GM23338 (cell line): ENCODE measurements at regions not wholly inside any gene's neighbourhood (a gene's known extent, or its start where the extent isn't known, plus 50 kb on each side); places are given as distances from the start of the nearest gene placed in this dataset.

Experiments
- ATAC-seq: fragments of 200-7000 bp; cut with Tn5 transposase; 3 replicates; pipeline ENCODE4 v1.9.1; 2020
- DNase-seq: peaks from one replicate; pipeline ENCODE4 v3.0.0-alpha.2; 2015; ENCODE audit warnings: low spot score
- H2AFZ ChIP-seq: fragments of 200-600 bp; sonication (generic); 2 replicates; pipeline ENCODE4 v1.8.0; 2016; ENCODE audit warnings: antibody characterized with exemption, mild to moderate bottlenecking, moderate library complexity
- H3F3A ChIP-seq: fragments of 200-600 bp; sonication (generic); replicated peaks from 2 replicates; pipeline ENCODE4 v1.8.0; 2017; ENCODE audit warnings: antibody characterized with exemption, mixed run types, low read depth
- H3K27ac ChIP-seq: fragments of 200-600 bp; sonication (generic); 2 replicates; pipeline ENCODE4 v1.6.1; 2016; ENCODE audit warnings: low read depth
- H3K27me3 ChIP-seq: fragments of 200-600 bp; sonication (generic); 2 replicates; pipeline ENCODE4 v1.8.0; 2016; ENCODE audit warnings: mild to moderate bottlenecking, mixed run types, moderate library complexity; ENCODE audit not compliant: insufficient read depth
- H3K36me3 ChIP-seq: fragments of 200-600 bp; sonication (generic); 2 replicates; pipeline ENCODE4 v1.8.0; 2016; ENCODE audit warnings: mild to moderate bottlenecking; ENCODE audit not compliant: insufficient read depth
- H3K4me1 ChIP-seq: fragments of 200-600 bp; sonication (generic); 2 replicates; pipeline ENCODE4 v1.8.0; 2016; ENCODE audit warnings: mild to moderate bottlenecking, moderate library complexity; ENCODE audit not compliant: insufficient read depth
- H3K4me2 ChIP-seq: fragments of 200-600 bp; sonication (generic); 2 replicates; pipeline ENCODE4 v1.7.1; 2017; ENCODE audit warnings: mixed run types
- H3K4me3 ChIP-seq: fragments of 200-600 bp; sonication (generic); 2 replicates; pipeline ENCODE4 v1.6.1; 2016; ENCODE audit warnings: mixed run types
- H3K79me2 ChIP-seq: fragments of 200-600 bp; sonication (generic); replicated peaks from 2 replicates; pipeline ENCODE4 v1.8.0; 2017; ENCODE audit warnings: mild to moderate bottlenecking; ENCODE audit not compliant: insufficient read depth
- H3K9me2 ChIP-seq: fragments of 200-600 bp; sonication (generic); 2 replicates; pipeline ENCODE4 v1.8.0; 2017; ENCODE audit not compliant: insufficient read depth
- H4K20me1 ChIP-seq: fragments of 200-600 bp; sonication (generic); replicated peaks from 2 replicates; pipeline ENCODE4 v1.8.0; 2017; ENCODE audit warnings: mild to moderate bottlenecking; ENCODE audit not compliant: insufficient read depth
- H3K27ac Mint-ChIP-seq: 2 replicates; pipeline ENCODE4 v1.8.0; 2020; ENCODE audit warnings: inconsistent platforms, mild to moderate bottlenecking, moderate library complexity, mixed read lengths
- H3K27me3 Mint-ChIP-seq: 3 replicates; pipeline ENCODE4 v1.8.0; 2022; ENCODE audit warnings: low read depth, mild to moderate bottlenecking, moderate library complexity, mixed read lengths, inconsistent platforms; ENCODE audit not compliant: insufficient read depth, poor library complexity
- H3K36me3 Mint-ChIP-seq: 3 replicates; pipeline ENCODE4 v1.8.0; 2021; ENCODE audit warnings: low read depth, mild to moderate bottlenecking, inconsistent platforms, moderate library complexity, mixed read lengths
- H3K4me1 Mint-ChIP-seq: 3 replicates; pipeline ENCODE4 v1.8.0; 2020; ENCODE audit warnings: mild to moderate bottlenecking, inconsistent platforms, mixed read lengths
- H3K4me3 Mint-ChIP-seq: 3 replicates; pipeline ENCODE4 v1.8.0; 2021; ENCODE audit warnings: moderate library complexity, mild to moderate bottlenecking, inconsistent platforms, mixed read lengths
- H3K9me3 Mint-ChIP-seq: 3 replicates; pipeline ENCODE4 v1.8.0; 2020; ENCODE audit warnings: moderate library complexity, mild to moderate bottlenecking, inconsistent platforms, mixed read lengths
- CREB1 ChIP-seq: fragments of 250-450 bp; sonication (Bioruptor Pico); IDR thresholded peaks from 2 replicates; pipeline ENCODE4 v1.5.0; 2020; ENCODE audit warnings: low read depth, mild to moderate bottlenecking, moderate library complexity
- NANOG ChIP-seq: IDR thresholded peaks from 2 replicates; pipeline ENCODE4 v1.6.1; 2016; ENCODE audit warnings: antibody characterized with exemption, borderline replicate concordance
- POLR2AphosphoS5 ChIP-seq: IDR thresholded peaks from 2 replicates; pipeline ENCODE4 v1.6.1; 2016; ENCODE audit warnings: antibody characterized with exemption, low read depth
- STAT1 ChIP-seq: IDR thresholded peaks from one replicate; pipeline ENCODE4 v1.6.1; 2016; ENCODE audit warnings: antibody characterized with exemption; ENCODE audit not compliant: unreplicated experiment
- ZNF331 ChIP-seq: fragments of 250-450 bp; sonication (Bioruptor Pico); IDR thresholded peaks from 2 replicates; pipeline ENCODE4 v1.5.0; 2020; ENCODE audit warnings: low read depth, mild to moderate bottlenecking, moderate library complexity
- TF ChIP-seq, protein P1 (sequence below): fragments of 250-450 bp; sonication (Bioruptor Pico); IDR thresholded peaks from 2 replicates; pipeline ENCODE4 v1.5.0; 2020; ENCODE audit warnings: mild to moderate bottlenecking, moderate library complexity
- TF ChIP-seq, protein P2 (sequence below): IDR thresholded peaks from one replicate; pipeline ENCODE4 v1.6.1; 2018; ENCODE audit warnings: antibody characterized with exemption; ENCODE audit not compliant: unreplicated experiment
- TF ChIP-seq, protein P3 (sequence below), 2 experiments: fragments of 200-600 bp in 1 of 2; sonication (generic) in 1 of 2; conservative IDR thresholded peaks; 2 replicates each; pipeline versions ENCODE4 v1.5.1 to v1.6.1; 2016 to 2017; ENCODE audit warnings: antibody characterized with exemption in 2 of 2, low read depth in 2 of 2, mild to moderate bottlenecking in 2 of 2, moderate library complexity in 1 of 2

DNA sequence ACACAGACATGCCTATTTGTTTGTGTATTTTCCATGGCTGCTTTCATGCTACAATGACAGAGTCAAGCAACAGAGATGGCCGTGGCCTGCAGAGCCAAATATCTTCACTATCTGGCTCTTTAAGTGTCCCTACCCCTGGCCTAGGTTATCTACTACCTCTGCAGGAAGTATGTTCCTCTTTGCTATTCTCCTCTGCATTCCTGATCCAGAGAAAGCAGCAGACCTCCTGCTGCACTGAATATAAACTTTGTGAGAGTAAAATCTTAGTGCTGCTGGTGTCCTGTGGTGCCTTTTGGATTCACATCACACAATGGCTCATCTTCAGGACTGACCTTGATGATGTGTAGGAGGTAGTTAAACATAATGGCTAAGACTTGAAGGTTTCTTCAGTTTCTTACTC, 233.4 kb downstream of the IPO8 start (continued):
- TF ChIP-seq, protein P1, sequence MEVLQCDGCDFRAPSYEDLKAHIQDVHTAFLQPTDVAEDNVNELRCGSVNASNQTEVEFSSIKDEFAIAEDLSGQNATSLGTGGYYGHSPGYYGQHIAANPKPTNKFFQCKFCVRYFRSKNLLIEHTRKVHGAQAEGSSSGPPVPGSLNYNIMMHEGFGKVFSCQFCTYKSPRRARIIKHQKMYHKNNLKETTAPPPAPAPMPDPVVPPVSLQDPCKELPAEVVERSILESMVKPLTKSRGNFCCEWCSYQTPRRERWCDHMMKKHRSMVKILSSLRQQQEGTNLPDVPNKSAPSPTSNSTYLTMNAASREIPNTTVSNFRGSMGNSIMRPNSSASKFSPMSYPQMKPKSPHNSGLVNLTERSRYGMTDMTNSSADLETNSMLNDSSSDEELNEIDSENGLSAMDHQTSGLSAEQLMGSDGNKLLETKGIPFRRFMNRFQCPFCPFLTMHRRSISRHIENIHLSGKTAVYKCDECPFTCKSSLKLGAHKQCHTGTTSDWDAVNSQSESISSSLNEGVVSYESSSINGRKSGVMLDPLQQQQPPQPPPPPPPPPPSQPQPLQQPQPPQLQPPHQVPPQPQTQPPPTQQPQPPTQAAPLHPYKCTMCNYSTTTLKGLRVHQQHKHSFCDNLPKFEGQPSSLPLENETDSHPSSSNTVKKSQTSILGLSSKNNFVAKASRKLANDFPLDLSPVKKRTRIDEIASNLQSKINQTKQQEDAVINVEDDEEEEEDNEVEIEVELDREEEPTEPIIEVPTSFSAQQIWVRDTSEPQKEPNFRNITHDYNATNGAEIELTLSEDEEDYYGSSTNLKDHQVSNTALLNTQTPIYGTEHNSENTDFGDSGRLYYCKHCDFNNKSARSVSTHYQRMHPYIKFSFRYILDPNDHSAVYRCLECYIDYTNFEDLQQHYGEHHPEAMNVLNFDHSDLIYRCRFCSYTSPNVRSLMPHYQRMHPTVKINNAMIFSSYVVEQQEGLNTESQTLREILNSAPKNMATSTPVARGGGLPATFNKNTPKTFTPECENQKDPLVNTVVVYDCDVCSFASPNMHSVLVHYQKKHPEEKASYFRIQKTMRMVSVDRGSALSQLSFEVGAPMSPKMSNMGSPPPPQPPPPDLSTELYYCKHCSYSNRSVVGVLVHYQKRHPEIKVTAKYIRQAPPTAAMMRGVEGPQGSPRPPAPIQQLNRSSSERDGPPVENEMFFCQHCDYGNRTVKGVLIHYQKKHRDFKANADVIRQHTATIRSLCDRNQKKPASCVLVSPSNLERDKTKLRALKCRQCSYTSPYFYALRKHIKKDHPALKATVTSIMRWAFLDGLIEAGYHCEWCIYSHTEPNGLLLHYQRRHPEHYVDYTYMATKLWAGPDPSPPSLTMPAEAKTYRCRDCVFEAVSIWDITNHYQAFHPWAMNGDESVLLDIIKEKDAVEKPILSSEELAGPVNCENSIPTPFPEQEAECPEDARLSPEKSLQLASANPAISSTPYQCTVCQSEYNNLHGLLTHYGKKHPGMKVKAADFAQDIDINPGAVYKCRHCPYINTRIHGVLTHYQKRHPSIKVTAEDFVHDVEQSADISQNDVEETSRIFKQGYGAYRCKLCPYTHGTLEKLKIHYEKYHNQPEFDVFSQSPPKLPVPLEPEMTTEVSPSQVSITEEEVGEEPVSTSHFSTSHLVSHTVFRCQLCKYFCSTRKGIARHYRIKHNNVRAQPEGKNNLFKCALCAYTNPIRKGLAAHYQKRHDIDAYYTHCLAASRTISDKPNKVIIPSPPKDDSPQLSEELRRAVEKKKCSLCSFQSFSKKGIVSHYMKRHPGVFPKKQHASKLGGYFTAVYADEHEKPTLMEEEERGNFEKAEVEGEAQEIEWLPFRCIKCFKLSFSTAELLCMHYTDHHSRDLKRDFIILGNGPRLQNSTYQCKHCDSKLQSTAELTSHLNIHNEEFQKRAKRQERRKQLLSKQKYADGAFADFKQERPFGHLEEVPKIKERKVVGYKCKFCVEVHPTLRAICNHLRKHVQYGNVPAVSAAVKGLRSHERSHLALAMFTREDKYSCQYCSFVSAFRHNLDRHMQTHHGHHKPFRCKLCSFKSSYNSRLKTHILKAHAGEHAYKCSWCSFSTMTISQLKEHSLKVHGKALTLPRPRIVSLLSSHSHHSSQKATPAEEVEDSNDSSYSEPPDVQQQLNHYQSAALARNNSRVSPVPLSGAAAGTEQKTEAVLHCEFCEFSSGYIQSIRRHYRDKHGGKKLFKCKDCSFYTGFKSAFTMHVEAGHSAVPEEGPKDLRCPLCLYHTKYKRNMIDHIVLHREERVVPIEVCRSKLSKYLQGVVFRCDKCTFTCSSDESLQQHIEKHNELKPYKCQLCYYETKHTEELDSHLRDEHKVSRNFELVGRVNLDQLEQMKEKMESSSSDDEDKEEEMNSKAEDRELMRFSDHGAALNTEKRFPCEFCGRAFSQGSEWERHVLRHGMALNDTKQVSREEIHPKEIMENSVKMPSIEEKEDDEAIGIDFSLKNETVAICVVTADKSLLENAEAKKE (CRISPR knock-in tag): no peak
- no peak for TF ChIP-seq CREB1 (CRISPR knock-in tag)
- no peak for TF ChIP-seq STAT1
- TF ChIP-seq ZNF331 (CRISPR knock-in tag): no peak

DNA sequence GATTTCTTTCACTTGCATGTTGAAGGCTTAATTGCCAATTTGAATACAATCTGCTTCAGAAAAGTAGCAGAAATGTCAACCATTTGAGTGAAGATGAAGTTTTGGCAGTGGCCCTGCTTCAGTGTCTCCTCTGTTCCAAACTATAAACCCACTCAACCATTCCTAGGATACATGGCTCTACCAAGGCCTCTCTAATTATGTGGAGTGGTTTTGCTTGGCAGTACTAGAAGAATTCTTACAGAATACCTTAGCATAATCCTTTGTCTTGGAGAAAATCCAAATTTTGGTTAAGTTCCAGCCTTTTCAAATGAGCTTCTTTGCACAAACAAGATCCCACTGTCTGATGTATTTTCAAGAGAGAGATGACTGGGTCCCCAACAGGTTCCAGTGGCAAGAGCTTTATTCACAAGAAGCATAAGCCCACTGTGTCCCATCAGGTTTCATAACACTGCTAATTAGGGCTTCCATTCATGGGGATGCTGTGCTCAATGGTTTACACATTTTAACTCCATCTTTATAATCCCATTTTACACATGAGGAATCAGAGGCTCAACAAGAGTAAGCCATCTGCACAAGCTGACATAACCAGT, 234.5 kb downstream of the IPO8 start:
- Histone ChIP-seq H3K36me3 (no peaks in the 10 kb centered on the region), H3F3A (no peaks in the 10 kb centered on the region), H3K9me2 (no peaks in the 10 kb centered on the region), H3K27me3 (no peaks in the 10 kb centered on the region), H2AFZ (no peak overlapping the region), H3K4me2 (no peak overlapping the region), H3K4me1 (no peaks in the 10 kb centered on the region), H3K27ac (no peak overlapping the region), H3K4me3 (no peak overlapping the region), H3K79me2 (no peaks in the 10 kb centered on the region), H4K20me1 (no peaks in the 10 kb centered on the region)
- Mint-ChIP-seq H3K27ac (no peak overlapping the region), H3K27me3 (no peaks in the 10 kb centered on the region), H3K36me3 (no peaks in the 10 kb centered on the region), H3K4me1 (no peaks in the 10 kb centered on the region; the same call in 2 of the 3 replicates), H3K4me3 (no peak overlapping the region), H3K9me3 (no peaks in the 10 kb centered on the region; the same call in 2 of the 3 replicates)
- TF ChIP-seq POLR2AphosphoS5 (no peak), CREB1 (CRISPR knock-in tag) (no peak), NANOG (no peak)
- TF ChIP-seq, protein P2, sequence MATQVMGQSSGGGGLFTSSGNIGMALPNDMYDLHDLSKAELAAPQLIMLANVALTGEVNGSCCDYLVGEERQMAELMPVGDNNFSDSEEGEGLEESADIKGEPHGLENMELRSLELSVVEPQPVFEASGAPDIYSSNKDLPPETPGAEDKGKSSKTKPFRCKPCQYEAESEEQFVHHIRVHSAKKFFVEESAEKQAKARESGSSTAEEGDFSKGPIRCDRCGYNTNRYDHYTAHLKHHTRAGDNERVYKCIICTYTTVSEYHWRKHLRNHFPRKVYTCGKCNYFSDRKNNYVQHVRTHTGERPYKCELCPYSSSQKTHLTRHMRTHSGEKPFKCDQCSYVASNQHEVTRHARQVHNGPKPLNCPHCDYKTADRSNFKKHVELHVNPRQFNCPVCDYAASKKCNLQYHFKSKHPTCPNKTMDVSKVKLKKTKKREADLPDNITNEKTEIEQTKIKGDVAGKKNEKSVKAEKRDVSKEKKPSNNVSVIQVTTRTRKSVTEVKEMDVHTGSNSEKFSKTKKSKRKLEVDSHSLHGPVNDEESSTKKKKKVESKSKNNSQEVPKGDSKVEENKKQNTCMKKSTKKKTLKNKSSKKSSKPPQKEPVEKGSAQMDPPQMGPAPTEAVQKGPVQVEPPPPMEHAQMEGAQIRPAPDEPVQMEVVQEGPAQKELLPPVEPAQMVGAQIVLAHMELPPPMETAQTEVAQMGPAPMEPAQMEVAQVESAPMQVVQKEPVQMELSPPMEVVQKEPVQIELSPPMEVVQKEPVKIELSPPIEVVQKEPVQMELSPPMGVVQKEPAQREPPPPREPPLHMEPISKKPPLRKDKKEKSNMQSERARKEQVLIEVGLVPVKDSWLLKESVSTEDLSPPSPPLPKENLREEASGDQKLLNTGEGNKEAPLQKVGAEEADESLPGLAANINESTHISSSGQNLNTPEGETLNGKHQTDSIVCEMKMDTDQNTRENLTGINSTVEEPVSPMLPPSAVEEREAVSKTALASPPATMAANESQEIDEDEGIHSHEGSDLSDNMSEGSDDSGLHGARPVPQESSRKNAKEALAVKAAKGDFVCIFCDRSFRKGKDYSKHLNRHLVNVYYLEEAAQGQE: no peak
- TF ChIP-seq, protein P3, sequence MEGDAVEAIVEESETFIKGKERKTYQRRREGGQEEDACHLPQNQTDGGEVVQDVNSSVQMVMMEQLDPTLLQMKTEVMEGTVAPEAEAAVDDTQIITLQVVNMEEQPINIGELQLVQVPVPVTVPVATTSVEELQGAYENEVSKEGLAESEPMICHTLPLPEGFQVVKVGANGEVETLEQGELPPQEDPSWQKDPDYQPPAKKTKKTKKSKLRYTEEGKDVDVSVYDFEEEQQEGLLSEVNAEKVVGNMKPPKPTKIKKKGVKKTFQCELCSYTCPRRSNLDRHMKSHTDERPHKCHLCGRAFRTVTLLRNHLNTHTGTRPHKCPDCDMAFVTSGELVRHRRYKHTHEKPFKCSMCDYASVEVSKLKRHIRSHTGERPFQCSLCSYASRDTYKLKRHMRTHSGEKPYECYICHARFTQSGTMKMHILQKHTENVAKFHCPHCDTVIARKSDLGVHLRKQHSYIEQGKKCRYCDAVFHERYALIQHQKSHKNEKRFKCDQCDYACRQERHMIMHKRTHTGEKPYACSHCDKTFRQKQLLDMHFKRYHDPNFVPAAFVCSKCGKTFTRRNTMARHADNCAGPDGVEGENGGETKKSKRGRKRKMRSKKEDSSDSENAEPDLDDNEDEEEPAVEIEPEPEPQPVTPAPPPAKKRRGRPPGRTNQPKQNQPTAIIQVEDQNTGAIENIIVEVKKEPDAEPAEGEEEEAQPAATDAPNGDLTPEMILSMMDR (conservative IDR thresholded peaks at IDR 0.05; ENCODE audit: low read depth in 2 of 2): no peak
- DNase-seq (no peak), ATAC-seq (no peak)
